Ramos (cell line): ENCODE measurements at regions not wholly inside any gene's neighbourhood (a gene's known extent, or its start where the extent isn't known, plus 50 kb on each side); places are given as distances from the start of the nearest gene placed in this dataset.

Source experiments
- in situ Hi-C: fragments of 300-500 bp; cut with MboI; formaldehyde crosslinking; loops from one replicate; pipeline ENCODE4 v1.14.3; 2022; ENCODE audit warnings: low sequenced_read_pairs; ENCODE audit not compliant: unreplicated experiment

DNA sequence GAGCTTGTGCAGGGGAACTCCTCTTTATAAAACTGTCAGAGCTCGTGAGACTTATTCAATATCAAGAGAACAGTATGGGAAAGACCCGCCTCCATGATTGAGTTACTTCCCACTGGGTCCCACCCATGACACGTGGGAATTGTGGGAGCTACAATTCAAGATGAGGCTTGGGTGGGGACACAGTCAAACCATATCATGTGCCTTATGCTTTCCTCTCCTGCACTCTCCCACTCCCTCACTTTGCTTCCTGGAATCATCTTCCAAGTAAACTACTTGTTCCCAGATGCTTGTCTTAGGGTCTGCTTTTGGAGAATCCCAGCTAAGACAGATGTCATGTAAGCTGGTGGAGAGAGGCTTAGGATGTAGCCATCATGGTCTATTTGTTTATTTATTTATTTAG is 271.2 kb downstream of the HAPSTR1 start:
- in situ Hi-C loops: no loop called here

DNA sequence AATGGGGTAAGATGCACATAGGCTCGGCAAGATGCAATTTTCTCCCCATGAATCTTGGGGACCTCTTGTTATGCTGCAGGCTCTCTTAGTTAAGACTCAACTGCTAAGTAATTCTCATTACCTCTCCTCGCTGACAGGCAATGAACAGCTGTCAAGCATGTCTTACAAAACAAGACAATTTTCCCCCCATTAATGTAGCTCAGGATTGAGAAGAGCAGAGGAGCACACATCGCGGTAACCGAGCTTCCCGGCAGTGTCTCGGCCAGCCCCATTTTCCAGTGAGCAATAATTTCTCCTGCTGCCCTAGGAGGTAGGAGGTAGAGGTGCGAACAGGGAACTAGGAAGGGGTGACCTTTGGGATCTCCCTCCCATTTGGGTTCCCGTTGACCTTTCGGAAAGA is 272.1 kb downstream of the HAPSTR1 start:
- in situ Hi-C loops: no loop called here

DNA sequence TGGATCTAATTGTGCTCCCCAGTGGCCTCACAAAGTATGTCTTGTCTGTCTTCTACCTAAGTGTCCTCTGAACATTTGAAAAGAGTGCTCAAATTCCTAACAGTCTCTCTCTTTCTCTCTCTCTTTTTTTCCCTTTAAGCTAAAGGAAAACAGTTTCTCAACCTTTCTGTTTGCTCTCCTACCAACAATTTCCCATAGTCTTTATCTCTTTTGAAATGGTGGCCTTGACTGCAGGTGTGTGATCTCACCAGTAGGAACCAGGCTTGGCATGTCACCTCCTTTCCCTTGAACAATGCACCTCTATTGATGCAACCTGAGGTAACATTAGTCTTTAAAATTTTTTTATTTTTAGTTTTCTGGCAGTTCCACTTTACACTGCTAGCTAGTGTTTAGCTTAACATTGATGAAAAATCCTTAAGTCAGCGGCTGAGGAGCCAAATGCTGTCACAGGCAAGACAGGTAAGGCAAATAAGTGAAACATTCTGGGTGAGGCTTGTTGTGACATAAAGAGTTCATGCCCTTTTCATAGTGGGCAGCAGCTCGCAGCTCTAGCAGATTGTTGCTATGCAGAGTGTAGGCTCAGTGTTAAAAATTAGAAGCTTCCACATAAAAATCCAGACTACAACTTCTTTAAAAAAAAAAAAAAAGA is 273.4 kb downstream of the HAPSTR1 start:
- in situ Hi-C loops: no loop called here

DNA sequence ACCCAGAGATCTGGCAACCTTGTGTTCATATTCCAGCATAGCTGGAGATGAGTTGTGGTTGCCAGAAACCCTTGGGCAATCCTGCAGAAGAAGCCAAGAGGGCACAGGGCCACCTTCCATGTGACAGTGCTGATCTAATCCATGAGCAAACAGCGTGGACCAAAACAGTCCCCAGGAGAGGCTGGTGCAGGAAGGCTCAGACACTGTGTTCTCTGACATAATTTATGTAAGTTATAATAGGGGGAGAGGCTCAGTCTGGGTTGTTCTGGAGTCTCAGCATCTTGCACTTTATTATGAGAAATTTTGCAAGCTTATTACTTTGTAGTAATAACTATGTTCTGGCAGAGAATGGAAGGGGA is 273.9 kb downstream of the HAPSTR1 start:
- in situ Hi-C loops: no loop called here

DNA sequence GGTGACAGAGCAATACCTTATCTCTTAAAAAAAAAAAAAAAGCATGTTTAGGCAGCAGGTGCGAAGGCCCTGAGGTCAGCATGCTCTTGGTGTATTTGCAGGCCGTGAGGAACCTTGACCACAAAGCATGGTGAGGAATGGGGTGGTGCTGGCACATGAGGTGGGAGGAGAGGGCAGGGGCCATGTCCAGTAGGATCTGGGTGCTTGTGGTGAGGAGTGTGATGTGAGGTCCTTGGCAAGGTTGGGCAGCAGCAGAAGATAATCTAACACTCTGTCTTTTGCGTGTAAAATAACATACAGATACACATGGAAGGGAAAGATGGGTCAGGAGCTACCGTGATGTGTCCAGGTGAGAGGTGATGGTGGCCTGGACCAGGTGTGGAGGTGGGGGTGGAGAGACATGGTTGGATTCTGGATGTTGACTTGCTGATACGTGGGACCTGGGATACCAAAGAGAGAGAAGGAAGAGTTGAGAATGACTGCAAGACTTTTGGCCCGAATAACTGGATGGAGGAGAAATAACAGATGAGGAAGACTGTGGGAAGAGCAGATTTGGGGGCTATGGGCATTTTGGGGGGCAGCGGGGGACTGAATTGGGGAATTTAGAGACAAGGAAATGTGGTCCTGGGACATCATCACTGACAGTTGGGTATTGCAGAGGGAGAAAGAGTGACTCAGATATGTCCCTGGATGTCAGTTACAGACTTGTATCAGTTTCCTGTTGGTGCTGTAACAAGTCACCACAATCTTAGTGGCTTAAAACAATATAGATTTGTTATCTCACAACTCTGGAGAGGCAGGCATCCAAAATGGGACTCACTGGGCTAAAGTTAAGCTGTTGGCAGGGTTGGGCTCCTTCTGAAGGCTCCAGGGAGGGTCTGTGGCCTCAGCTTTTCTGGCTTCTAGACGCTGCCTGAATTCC is 274.9 kb downstream of the HAPSTR1 start:
- in situ Hi-C loops: no loop called here

DNA sequence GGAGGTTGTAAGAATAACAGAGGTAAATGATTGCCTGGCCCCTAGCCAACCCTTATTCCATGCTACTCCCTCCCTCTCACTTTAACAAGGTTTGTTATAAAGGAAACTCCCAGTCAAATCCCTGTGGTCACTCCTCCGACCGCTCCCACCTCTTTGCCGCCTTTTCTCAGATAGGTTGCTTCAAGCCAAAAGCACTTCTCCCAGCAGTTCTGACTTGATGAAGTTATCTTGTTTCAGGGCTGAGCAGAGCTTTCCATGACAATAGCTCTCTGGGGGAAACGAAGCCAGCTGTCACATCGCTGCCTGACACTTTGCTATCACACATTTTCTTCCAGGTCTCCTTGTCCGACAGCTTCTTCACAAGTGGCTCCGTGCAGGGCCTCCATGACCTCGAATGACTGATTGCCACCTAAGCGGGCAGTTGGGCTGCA is 278.6 kb downstream of the HAPSTR1 start:
- in situ Hi-C loops: no loop called here

DNA sequence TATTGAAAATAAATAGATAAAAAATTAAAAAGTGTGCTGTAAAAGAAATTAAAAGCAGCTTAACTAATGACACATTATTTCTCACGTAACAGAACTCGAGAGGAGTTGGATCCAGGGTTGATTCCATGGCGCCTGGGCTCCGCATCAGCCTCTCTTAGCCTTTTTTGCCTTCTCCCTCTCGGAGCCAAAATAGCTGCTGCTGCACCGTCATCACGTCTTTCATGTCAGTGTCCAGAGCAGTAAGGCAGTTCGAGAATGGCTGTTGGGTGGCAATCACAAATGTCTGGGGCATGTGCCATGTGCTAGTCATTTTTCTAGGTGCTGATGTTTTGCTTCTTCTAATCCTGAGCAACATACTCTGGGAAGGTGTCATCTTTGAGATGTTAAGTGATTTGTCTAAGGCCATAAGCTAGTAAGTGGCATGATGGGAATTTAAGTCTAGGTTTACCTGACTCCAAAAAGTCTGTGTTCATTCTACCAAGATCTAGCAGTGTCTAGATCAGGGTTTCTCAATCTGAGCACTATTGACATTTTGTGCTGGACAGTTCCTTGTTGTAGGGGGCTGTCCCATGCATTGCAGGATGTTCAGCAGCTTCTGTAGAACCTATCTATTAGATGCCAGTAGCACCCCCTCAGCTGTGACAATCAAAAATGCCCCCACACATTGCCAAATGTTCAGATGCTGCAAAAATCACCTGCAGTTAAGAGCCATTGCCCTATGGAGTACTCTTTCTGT is 280.4 kb downstream of the HAPSTR1 start:
- in situ Hi-C loops: no loop called here

DNA sequence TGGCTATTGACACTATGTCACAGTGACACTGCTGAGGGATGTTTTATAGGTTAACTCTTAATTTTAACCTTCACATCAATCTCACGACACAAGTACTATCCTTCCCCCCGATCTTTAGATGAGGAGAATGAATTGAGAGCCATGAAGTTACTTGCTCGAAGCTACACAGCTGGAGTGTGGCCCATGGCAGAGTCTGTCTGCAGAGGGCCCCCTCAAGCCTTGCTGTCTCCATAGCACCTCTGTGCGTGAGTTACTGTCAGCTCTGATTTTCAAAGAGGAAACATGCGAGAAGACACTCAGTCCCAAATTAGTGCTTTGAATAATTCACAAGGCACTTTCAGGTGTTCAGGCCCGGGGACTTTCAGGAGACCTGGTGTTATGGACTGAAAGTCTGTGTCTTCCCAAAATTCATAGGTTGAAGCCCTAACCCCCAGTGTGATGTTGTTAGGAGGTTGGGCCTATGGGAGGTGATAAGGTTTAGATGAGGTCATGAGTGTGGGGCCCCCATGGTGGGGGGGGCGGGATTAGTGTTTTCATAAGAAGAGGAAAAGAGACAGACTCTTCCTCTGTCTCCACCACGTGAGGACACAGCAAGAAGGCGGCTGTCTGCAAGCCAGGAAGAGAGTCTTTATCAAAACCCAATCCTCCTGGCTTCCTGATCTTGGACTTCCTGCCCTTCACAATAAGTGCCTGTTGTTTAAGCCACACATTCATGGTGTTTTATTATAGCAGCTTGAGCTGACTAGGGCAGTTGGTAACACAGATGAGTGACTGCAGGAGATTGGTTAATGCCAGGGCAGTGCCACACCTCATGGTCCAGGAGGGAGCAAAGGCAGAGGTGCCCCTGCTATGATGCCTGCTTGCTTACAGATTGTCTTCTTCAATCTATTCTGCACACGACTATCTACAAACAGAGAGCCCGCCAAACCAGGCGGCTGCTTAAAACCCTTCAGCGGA is 281.8 kb downstream of the HAPSTR1 start:
- in situ Hi-C loops: no loop called here

DNA sequence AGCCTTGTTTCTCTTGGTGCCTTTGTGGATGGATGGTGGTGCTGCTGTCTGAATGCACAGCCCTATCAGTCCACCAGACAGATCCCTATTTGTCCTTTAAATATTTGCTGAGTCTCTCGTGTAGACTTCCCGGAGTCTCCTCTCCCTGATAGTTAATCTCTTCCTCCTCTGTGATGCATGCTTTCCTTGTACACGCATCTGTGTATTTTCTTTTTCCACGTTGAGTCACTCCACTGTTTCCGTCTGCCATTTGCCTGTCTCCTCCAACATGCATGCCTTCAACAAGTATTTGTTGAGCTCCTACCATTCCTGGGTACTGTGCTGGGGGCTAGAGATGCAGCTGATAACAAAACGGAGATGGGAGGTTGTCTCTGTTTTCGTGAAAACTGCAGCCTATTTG is 282.6 kb downstream of the HAPSTR1 start:
- in situ Hi-C loops: no loop called here

DNA sequence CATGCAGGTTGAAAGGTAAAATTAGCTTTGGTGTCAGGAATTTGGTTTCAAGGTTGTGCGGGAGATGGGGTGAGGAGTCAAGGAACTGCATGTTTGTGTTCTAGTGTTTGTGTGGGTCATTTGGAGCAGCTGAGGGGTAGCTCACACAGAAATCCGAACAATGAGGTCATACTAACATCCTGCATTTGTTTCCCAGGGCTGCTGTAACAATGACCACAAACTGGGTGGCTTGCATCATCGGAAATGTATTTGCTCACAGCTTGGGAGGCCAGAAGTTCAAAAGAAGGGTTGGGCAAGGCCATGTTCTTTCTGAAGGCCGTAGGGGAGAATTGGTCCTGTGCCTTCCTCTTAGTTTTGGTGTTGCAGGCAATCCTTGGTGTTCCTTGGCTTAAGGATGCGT is 287.4 kb downstream of the HAPSTR1 start:
- in situ Hi-C loops: no loop called here

DNA sequence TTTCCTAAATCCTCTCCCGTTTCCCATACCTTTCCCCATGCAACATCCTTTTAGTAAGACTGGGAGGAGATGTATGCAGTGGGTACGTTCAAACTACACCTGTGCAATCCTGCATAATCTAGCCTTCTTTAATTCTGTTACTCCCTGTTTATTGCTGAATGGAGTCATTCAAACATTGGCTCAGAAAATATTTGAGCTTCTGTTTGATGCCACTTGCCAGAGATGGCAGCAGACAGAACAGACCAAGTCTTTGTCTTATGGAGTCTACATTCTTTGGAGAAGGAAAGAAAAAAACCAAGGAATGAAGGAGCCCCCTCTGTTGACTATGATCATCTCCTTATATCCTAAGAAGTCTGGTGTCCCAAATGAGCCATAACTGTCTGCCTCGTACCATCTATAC is 288.8 kb downstream of the HAPSTR1 start:
- in situ Hi-C loops: no loop called here

DNA sequence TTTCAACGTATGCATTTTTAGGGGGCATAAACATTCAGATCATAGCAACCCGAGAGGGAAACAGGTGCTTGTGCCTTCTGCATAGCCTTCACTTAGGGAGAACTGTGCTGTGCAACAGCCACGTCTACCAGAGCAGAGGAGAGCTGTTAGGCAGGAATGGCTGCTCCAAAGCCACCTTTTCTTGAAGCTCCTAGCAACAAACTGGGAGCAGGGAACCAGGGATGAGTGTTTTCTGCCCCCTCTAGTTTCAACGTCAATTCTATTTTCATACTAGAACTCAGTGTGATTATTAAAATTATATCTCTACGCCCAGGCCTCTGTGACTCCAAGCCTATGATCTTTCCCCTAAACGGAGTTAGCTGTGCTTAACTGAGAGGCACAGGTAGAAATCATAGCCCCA is 290.0 kb downstream of the HAPSTR1 start:
- in situ Hi-C loops: no loop called here

DNA sequence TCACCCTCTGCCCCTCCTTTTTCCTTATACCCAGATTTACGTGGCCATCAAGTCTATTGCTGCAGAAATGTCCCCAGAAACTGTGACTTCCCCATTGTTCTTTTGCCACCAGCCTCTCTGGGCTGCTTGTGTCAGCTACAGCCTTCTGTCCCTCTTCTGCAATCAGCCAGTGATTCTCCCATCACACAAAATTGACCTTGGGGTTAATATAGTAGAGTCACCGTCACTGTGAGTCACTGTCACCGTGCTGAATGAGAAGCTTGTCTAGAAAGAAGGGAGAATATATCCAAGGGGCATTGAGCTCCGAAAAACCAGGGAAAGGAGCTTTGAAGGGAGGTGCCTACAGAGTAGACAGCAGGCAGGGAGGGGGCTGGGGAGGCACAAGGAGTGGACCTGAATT is 290.5 kb downstream of the HAPSTR1 start:
- in situ Hi-C loops: no loop called here

DNA sequence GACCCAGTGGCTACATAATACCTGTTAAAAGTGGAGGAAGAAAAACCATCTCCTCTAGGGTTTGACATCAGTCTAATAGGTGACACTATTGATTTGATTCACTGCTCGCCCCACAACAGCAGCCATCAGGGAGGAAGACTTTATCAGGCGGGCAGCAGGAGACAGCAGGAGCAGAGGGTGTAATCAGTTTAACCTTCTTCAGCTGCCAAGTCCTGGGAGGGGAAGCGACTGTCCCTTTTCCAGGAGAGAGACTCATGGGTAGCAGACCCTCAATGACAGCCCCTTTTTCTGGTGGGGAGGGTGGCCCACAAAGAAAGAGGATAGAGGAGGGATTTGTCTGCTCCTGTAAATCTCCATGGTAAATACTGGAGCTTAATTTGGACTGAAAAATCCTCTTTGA is 291.8 kb downstream of the HAPSTR1 start:
- in situ Hi-C loops: no loop called here

DNA sequence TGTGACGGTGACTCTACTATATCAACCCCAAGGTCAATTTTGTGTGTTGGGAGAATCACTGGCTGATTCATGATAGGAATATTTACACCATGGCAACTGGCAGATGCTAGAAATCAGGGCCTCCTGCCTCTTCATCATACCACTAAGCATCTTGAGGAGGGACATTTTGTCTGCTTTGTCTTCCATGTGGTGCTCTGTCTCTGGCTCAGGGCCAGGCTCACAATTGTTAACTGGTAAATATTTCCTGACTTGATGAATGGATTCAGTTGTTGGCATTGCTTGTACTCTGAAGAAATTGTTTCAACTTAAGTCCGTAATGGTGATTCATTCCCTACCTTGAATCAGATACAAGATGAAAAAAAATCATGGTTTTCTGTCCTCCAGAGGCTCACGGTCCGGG is 292.7 kb downstream of the HAPSTR1 start:
- in situ Hi-C loops: no loop called here

DNA sequence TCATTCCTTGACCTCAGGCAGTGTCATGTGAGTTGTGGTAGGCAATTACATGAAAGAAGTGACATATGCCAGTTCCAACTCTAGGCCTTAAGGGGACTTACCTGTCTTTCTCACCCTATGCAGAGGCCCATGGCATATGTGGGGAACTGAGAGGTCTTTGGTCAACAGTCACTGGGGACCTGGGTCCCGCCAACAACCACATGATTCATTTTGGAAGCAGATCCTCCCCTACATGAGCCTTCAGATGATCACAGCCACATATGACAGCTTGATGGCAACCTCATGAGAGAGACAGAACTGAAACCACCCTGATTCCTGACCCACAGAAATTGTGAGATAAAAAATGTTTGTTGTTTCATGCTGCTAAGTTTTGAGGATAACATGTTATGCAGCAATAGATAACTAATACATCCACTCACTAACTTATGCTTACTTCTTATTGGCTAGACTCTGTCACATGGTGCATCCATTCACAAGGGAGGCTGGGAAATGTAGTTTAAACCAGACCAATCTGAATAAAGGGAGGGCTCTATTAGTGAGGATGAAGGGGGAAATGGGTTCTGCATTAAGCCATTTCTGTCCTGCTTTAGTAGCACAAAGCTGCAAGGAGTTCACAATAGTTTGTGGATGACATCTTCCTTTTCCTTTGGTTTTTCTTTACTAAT is 298.2 kb downstream of the HAPSTR1 start:
- in situ Hi-C loops: no loop called here

DNA sequence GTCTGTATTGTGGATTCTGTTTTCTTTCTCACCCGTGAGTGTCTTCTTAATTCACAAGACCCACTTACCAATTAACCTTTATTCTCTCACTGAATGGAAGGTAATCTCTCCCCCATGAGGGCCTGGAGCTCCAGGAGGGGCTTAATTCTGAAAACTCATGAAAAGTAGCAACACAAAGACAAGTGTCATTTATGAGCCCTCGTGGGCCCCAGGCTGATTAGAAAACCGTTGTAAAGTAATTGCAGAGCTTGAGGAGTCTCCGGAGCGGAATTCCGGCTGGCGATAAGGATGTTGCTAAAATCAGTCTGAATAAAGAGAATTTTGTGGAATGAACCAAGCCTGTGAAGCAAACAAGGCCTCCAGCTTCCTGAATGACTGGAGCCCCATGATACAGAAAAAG is 301.5 kb downstream of the HAPSTR1 start:
- in situ Hi-C loops: no loop called here

DNA sequence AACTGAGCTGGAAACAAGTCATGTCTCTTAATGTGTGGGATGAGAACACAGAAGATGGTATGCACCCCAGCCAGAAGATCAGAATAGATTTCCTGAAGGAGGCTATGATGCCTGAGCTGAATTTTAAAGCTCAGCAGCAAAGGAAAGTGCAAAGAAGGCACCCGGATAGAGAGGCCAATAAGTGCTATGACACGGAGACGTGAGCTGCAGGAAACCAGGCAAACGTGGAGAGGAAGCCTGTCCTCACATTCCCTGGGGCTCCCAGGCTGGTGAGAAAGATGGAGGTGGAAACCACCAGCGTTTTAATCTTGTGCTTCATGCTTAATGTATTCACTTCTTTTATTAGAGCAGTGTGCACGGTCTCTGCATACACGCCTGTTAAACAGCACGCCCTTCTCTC is 302.1 kb downstream of the HAPSTR1 start:
- in situ Hi-C loops: no loop called here

DNA sequence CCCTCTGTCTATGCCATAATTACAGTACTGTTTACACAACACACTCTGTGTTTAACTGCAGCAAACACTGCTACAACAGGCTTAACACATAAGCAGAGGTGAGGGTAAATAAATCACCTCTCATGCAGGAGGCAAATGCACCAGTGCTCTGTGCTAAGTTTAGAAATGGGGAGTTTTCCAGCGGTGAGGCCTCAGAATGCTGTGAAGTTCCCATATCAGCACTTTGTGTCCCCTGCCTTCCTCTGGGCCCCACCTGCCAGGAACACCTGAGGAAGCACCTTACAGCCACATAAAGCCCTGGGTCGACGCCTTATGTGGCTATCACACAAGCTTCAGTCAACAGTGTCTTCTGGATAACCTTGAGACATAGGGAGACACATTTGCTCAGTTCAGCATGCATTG is 304.5 kb downstream of the HAPSTR1 start:
- in situ Hi-C loops: no loop called here

DNA sequence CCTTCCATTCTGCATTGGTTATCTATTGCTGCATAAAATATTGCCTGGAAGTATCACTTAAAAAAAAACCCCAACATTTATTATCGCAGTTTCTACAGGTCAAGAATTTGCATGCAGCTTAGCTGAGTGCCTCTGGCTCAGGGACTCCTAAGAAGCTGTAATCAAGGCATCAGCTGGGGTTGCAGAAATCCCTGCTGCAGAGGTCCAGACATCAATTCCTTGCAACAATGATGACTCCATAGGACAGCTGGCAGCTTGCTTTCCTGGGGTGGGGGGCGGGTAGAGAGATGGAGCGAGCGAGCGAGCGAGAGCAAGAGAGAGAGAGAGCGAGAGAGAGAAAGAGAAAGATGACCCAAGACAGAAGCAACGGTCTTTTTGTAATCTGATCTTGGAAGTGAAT is 308.1 kb downstream of the HAPSTR1 start:
- in situ Hi-C loops: no loop called here
